B cell (primary cell): ENCODE measurements at regions not wholly inside any gene's neighbourhood (a gene's known extent, or its start where the extent isn't known, plus 50 kb on each side); places are given as distances from the start of the nearest gene placed in this dataset.

Experiments
- EZH2 ChIP-seq: IDR thresholded peaks from 2 replicates; pipeline ENCODE4 v1.6.1; 2012; ENCODE audit warnings: borderline replicate concordance, low read depth, mild to moderate bottlenecking, moderate library complexity, low read length; ENCODE audit not compliant: insufficient read depth, poor library complexity, severe bottlenecking
- TF ChIP-seq, protein P1 (sequence below): fragments of 200-600 bp; IDR thresholded peaks from one replicate; pipeline ENCODE4 v1.8.0; 2022; ENCODE audit warnings: antibody characterized with exemption, mild to moderate bottlenecking

DNA sequence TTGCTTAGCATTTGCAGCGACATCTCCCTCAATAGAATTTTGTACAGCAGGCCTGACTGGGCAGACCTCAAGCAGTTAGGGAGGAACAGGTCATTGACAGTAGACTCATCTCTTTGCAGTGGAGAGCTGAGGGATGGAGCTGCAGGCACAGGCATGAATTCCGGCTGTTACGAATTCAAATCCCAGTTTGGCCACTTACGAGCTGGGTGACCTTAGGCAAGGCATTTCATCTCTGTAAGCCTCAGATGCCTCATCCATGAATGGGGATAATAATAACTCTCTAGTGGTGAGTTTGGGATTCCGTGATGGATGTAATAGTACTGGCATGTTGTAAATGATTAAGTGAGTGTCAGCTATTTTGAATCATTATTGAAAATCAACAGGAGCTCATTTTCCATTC lies 195.3 kb downstream of the SEMA6A start:
- TF ChIP-seq, protein P1, sequence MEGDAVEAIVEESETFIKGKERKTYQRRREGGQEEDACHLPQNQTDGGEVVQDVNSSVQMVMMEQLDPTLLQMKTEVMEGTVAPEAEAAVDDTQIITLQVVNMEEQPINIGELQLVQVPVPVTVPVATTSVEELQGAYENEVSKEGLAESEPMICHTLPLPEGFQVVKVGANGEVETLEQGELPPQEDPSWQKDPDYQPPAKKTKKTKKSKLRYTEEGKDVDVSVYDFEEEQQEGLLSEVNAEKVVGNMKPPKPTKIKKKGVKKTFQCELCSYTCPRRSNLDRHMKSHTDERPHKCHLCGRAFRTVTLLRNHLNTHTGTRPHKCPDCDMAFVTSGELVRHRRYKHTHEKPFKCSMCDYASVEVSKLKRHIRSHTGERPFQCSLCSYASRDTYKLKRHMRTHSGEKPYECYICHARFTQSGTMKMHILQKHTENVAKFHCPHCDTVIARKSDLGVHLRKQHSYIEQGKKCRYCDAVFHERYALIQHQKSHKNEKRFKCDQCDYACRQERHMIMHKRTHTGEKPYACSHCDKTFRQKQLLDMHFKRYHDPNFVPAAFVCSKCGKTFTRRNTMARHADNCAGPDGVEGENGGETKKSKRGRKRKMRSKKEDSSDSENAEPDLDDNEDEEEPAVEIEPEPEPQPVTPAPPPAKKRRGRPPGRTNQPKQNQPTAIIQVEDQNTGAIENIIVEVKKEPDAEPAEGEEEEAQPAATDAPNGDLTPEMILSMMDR = no peak
- TF ChIP-seq EZH2 = no peak
